HCT116 (cell line): ENCODE measurements at regions not wholly inside any gene's neighbourhood (a gene's known extent, or its start where the extent isn't known, plus 50 kb on each side); places are given as distances from the start of the nearest gene placed in this dataset.

ENCODE experiments used
- ATF3 ChIP-seq: IDR thresholded peaks from 2 replicates; pipeline ENCODE4 v1.6.1; 2012
- CTCF ChIP-seq, 3 experiments: fragments of 200-600 bp in 1 of 3; sonication (generic) in 1 of 3; IDR thresholded peaks in 2 of 3; conservative IDR thresholded peaks in 1 of 3; 2 replicates each; pipeline ENCODE4 v1.5.1; 2012 to 2017; ENCODE audit warnings: low read depth in 2 of 3, low read length in 2 of 3, antibody characterized with exemption in 1 of 3, borderline replicate concordance in 1 of 3, control low read depth in 1 of 3, mild to moderate bottlenecking in 1 of 3, mixed read lengths in 1 of 3, mixed run types in 1 of 3, moderate library complexity in 1 of 3; ENCODE audit not compliant: insufficient read depth in 1 of 3
- EZH2 ChIP-seq: fragments of 200-600 bp; sonication (generic); IDR thresholded peaks from 2 replicates; pipeline ENCODE4 v1.6.1; 2017; ENCODE audit warnings: antibody characterized with exemption, mixed run types
- EZH2phosphoT487 ChIP-seq: fragments of 200-600 bp; IDR thresholded peaks from 2 replicates; pipeline ENCODE4 v1.6.1; 2018; ENCODE audit warnings: antibody characterized with exemption, borderline replicate concordance
- MAX ChIP-seq: IDR thresholded peaks from 2 replicates; pipeline ENCODE4 v1.6.1; 2012
- POLR2A ChIP-seq: IDR thresholded peaks from 2 replicates; pipeline ENCODE4 v1.7.0; 2011; ENCODE audit warnings: borderline replicate concordance; ENCODE audit not compliant: insufficient read depth, insufficient read length; ENCODE audit errors: extremely low read depth
- POLR2AphosphoS5 ChIP-seq: IDR thresholded peaks from 2 replicates; pipeline ENCODE4 v1.6.1; 2011; ENCODE audit warnings: mild to moderate bottlenecking, low read depth, low read length, moderate library complexity
- SP1 ChIP-seq: IDR thresholded peaks from 2 replicates; pipeline ENCODE4 v1.6.1; 2012; ENCODE audit warnings: low read depth
- YY1 ChIP-seq: IDR thresholded peaks from 2 replicates; pipeline ENCODE4 v1.6.1; 2011; ENCODE audit warnings: low read length, low read depth, moderate library complexity, mild to moderate bottlenecking; ENCODE audit not compliant: insufficient replicate concordance; ENCODE audit errors: extremely low read depth
- ZNF274 ChIP-seq: fragments of 200-500 bp; sonication (Bioruptor generic); IDR thresholded peaks from 2 replicates; pipeline ENCODE4 v1.6.1; 2014; ENCODE audit warnings: mild to moderate bottlenecking, low read depth, low read length, inconsistent platforms

- TF ChIP-seq EZH2phosphoT487 (no peak), YY1 (no peak), EZH2 (no peak), POLR2AphosphoS5 (no peak), POLR2A (no peak), CTCF (IDR thresholded peaks at IDR 0.05 in 2 of 3, conservative IDR thresholded peaks at IDR 0.05 in 1 of 3; ENCODE audit: borderline replicate concordance in 1 of 3, insufficient read depth in 1 of 3, low read depth in 2 of 3, low read length in 2 of 3) (no peak), SP1 (no peak), ZNF274 (no peak), ATF3 (no peak), MAX (no peak)
Observed at GRCh38 chr5:117379521-117379920, 804.9 kb upstream of the SEMA6A start.
